ENCODE measurements at regions not wholly inside any gene's neighbourhood (a gene's known extent, or its start where the extent isn't known, plus 50 kb on each side); places are given as distances from the start of the nearest gene placed in this dataset.

DNA sequence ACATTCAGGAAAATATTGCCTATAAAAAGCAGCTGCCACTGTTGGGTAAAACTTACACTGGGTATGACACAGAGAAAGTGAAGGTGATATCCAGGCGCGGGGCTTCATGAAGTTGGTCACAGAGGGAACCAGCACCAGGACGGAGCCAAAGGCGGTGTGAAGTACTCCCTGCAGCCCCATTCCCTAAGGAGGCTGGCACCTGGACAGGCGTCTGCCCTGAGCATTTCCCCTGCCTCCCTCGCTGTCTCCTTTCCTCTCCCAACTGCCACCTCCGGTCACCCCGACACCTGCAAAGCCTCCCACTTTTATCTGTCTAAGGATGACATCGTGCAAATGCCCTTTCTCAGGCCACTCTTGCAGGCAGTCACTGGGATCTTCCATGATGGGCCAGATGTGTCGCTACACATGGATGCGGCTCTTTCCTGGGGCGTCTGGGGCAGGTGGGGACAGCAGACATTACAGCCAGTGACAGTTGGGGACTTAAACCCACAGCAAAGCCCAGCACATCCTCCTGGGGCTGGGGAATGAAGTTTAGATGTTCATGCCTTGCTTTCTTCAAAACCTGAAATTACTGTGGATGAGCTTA is 367.7 kb upstream of the IRX4 start:
- no peaks in the 10 kb centered on the region for H3K36me3 ChIP-seq (ENCODE audit: control insufficient read depth, low read length)
- H3K9me3 ChIP-seq (ENCODE audit: control insufficient read depth, insufficient read depth, low read length) = no peaks in the 10 kb centered on the region
- H3K79me2 ChIP-seq (ENCODE audit: control insufficient read depth, low read length) = no peaks in the 10 kb centered on the region
- TF ChIP-seq, protein P1, sequence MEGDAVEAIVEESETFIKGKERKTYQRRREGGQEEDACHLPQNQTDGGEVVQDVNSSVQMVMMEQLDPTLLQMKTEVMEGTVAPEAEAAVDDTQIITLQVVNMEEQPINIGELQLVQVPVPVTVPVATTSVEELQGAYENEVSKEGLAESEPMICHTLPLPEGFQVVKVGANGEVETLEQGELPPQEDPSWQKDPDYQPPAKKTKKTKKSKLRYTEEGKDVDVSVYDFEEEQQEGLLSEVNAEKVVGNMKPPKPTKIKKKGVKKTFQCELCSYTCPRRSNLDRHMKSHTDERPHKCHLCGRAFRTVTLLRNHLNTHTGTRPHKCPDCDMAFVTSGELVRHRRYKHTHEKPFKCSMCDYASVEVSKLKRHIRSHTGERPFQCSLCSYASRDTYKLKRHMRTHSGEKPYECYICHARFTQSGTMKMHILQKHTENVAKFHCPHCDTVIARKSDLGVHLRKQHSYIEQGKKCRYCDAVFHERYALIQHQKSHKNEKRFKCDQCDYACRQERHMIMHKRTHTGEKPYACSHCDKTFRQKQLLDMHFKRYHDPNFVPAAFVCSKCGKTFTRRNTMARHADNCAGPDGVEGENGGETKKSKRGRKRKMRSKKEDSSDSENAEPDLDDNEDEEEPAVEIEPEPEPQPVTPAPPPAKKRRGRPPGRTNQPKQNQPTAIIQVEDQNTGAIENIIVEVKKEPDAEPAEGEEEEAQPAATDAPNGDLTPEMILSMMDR (IDR thresholded peaks at IDR 0.05; ENCODE audit: low read depth, low read length, poor library complexity, severe bottlenecking) = no peak
- no peak for TF ChIP-seq EZH2phosphoT487 (IDR thresholded peaks at IDR 0.05; ENCODE audit: borderline replicate concordance, low read length)
- H3K27me3 ChIP-seq (ENCODE audit: control insufficient read depth, low read length) = no peaks in the 10 kb centered on the region
- no peak overlapping the region for H3K27ac ChIP-seq (ENCODE audit: low read depth, low read length)
- H3K4me3 ChIP-seq (ENCODE audit: low read length) = no peak overlapping the region
- no peaks in the 10 kb centered on the region for H3K9me2 ChIP-seq (replicated peaks; ENCODE audit: control insufficient read depth, low read length)
- no peak overlapping the region for H3K4me2 ChIP-seq (ENCODE audit: low read length)
- no peaks in the 10 kb centered on the region for H3K4me1 ChIP-seq (ENCODE audit: control insufficient read depth, low read length)
- no peaks in the 10 kb centered on the region for H3F3A ChIP-seq (ENCODE audit: control insufficient read depth, insufficient read depth)
- no peaks in the 10 kb centered on the region for H4K20me1 ChIP-seq (ENCODE audit: control insufficient read depth, insufficient read depth, low read depth, low read length)

DNA sequence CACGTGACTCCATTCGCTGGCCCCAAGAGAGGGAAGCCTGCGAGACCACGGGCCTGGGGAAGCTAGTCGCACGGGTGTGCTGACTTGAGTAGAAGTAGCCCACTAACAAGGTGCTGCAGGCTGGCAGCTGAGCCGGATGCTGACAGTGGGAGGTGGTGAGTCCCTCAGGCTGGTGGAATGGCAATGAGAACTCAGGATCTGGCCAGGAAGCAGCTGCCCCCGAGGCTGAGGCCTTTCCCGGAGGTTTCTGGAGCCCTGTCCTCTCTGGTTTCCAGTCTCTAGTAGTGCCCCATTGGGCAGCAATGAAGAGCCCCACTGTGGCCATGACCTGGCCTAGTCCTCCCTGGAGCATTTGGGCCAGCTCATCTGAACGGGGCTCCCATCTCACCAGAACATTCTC is 366.7 kb upstream of the IRX4 start:
- no peaks in the 10 kb centered on the region for H3K79me2 ChIP-seq (ENCODE audit: control insufficient read depth, low read length)
- H4K20me1 ChIP-seq (ENCODE audit: control insufficient read depth, insufficient read depth, low read depth, low read length) = no peaks in the 10 kb centered on the region
- H3K9me2 ChIP-seq (replicated peaks; ENCODE audit: control insufficient read depth, low read length) = no peaks in the 10 kb centered on the region
- H3K4me2 ChIP-seq (ENCODE audit: low read length) = no peak overlapping the region
- H3K27me3 ChIP-seq (ENCODE audit: control insufficient read depth, low read length) = no peaks in the 10 kb centered on the region
- H3K4me3 ChIP-seq (ENCODE audit: low read length) = no peak overlapping the region
- H3F3A ChIP-seq (ENCODE audit: control insufficient read depth, insufficient read depth) = no peaks in the 10 kb centered on the region
- TF ChIP-seq EZH2phosphoT487 (IDR thresholded peaks at IDR 0.05; ENCODE audit: borderline replicate concordance, low read length) = no peak
- TF ChIP-seq, protein P1 (IDR thresholded peaks at IDR 0.05; ENCODE audit: low read depth, low read length, poor library complexity, severe bottlenecking) = no peak
- no peaks in the 10 kb centered on the region for H3K4me1 ChIP-seq (ENCODE audit: control insufficient read depth, low read length)
- no peaks in the 10 kb centered on the region for H3K9me3 ChIP-seq (ENCODE audit: control insufficient read depth, insufficient read depth, low read length)
- H3K36me3 ChIP-seq (ENCODE audit: control insufficient read depth, low read length) = no peaks in the 10 kb centered on the region
- H3K27ac ChIP-seq (ENCODE audit: low read depth, low read length) = no peak overlapping the region

DNA sequence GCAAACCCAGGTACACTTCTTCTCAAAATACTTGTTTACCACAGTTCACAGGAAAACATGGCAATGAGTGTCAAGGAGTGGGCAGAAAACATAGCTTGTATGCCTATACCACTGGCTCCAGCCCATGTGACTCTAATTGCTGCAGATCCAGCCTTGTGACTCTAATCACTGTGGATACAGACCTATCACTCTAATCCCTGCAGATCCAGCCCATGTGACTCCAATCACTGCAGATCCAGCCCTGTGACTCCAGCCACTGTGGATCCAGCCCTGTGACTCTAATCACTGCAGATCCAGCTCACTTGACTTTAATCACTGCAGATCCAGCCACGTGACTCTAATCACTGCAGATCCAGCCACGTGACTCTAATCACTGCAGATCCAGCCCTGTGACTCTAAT is 366.3 kb upstream of the IRX4 start:
- Histone ChIP-seq H3K4me1 (ENCODE audit: control insufficient read depth, low read length) (no peaks in the 10 kb centered on the region), H3K4me3 (ENCODE audit: low read length) (no peak overlapping the region), H3K9me3 (ENCODE audit: control insufficient read depth, insufficient read depth, low read length) (no peaks in the 10 kb centered on the region), H3K9me2 (replicated peaks; ENCODE audit: control insufficient read depth, low read length) (no peaks in the 10 kb centered on the region), H3K27me3 (ENCODE audit: control insufficient read depth, low read length) (no peaks in the 10 kb centered on the region), H3K27ac (ENCODE audit: low read depth, low read length) (no peak overlapping the region), H3F3A (ENCODE audit: control insufficient read depth, insufficient read depth) (no peaks in the 10 kb centered on the region), H4K20me1 (ENCODE audit: control insufficient read depth, insufficient read depth, low read depth, low read length) (no peaks in the 10 kb centered on the region), H3K4me2 (ENCODE audit: low read length) (no peak overlapping the region), H3K36me3 (ENCODE audit: control insufficient read depth, low read length) (no peaks in the 10 kb centered on the region), H3K79me2 (ENCODE audit: control insufficient read depth, low read length) (no peaks in the 10 kb centered on the region)
- no peak for TF ChIP-seq EZH2phosphoT487 (IDR thresholded peaks at IDR 0.05; ENCODE audit: borderline replicate concordance, low read length)
- TF ChIP-seq, protein P1 (IDR thresholded peaks at IDR 0.05; ENCODE audit: low read depth, low read length, poor library complexity, severe bottlenecking) = no peak

All from DOHH2 (cell line).